ENCODE measurements at regions not wholly inside any gene's neighbourhood (a gene's known extent, or its start where the extent isn't known, plus 50 kb on each side); places are given as distances from the start of the nearest gene placed in this dataset.

DNA sequence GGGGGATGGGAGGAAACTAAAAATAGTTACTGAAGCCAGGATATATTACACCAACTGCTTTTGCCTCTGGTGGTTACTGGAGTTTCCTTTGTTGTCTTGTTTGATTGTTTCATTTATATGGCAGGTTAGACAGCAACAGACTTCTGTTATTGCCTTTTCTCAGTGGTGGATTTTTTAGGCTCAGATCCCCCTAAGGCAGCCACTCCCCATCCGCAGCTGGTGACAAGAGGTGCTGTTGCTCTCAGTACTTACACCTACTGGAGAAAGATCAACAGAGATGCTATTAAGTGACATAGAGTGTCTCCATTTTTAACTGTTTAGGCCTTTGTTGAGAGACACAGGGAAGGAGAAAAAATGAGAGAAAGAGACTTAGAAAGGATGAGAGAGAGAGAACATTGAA, 552.1 kb downstream of the PKHD1 start:
- no peak for TF ChIP-seq GATA2 (IDR thresholded peaks at IDR 0.05; ENCODE audit: low read depth, low read length)
- no peak for TF ChIP-seq GATA3 (IDR thresholded peaks at IDR 0.05; ENCODE audit: low read depth, low read length)

Measured in SH-SY5Y (cell line).